Thyroid gland (tissue), 4 donors: ENCODE measurements at regions not wholly inside any gene's neighbourhood (a gene's known extent, or its start where the extent isn't known, plus 50 kb on each side); places are given as distances from the start of the nearest gene placed in this dataset.

Experiments used
- DNase-seq, 2 donors: peaks; one replicate each; pipeline ENCODE4 v3.0.0-alpha.2; 2019
- H3K27ac ChIP-seq, 3 donors: fragments of 200-600 bp; sonication (generic); 1 replicate in 2 of 3; 2 replicates in 1 of 3; pipeline ENCODE4 v1.5.1; 2016 to 2019; ENCODE audit warnings: mild to moderate bottlenecking in 1 of 3, moderate library complexity in 1 of 3
- H3K27me3 ChIP-seq: fragments of 200-600 bp; sonication (generic); one replicate; pipeline ENCODE4 v1.5.1; 2019
- H3K36me3 ChIP-seq, 2 donors: fragments of 200-600 bp; sonication (generic); one replicate each; pipeline ENCODE4 v1.5.1; 2016 to 2019
- H3K4me1 ChIP-seq, 2 donors: fragments of 200-600 bp; sonication (generic); one replicate each; pipeline ENCODE4 v1.5.1; 2017 to 2019
- H3K4me3 ChIP-seq, 3 donors: fragments of 200-600 bp; sonication (generic); replicated peaks in 1 of 3; 1 replicate in 2 of 3; 2 replicates in 1 of 3; pipeline ENCODE4 v1.5.1; 2016; ENCODE audit warnings: mild to moderate bottlenecking in 1 of 3
- H3K9me3 ChIP-seq: fragments of 200-600 bp; sonication (generic); one replicate; pipeline ENCODE4 v1.5.1; 2017
- POLR2A ChIP-seq, 2 donors: fragments of 450-650 bp; IDR thresholded peaks; one replicate each; pipeline ENCODE4 v1.6.1; 2017; ENCODE audit warnings: antibody characterized with exemption in 2 of 2, mild to moderate bottlenecking in 2 of 2, moderate library complexity in 1 of 2
- WGBS, 2 donors: methylation state at CpG; one replicate each; pipeline ENCODE4 v1.1.5; 2017; 5-methylcytosine and 5-hydroxymethylcytosine counted together
- intact Hi-C: fragments of 100-400 bp; cut with DNase I; formaldehyde crosslinking; loops from one replicate; pipeline ENCODE4 v1.15.1; 2023
- TF ChIP-seq, protein P1 (sequence below), 6 experiments: fragments of 200-600 bp in 3 of 6; fragments of 450-650 bp in 3 of 6; sonication (generic) in 3 of 6; IDR thresholded peaks; one replicate each; pipeline ENCODE4 v1.5.1; 2016 to 2019; ENCODE audit warnings: antibody characterized with exemption in 6 of 6, mild to moderate bottlenecking in 2 of 6, inconsistent platforms in 1 of 6, moderate library complexity in 1 of 6

DNA sequence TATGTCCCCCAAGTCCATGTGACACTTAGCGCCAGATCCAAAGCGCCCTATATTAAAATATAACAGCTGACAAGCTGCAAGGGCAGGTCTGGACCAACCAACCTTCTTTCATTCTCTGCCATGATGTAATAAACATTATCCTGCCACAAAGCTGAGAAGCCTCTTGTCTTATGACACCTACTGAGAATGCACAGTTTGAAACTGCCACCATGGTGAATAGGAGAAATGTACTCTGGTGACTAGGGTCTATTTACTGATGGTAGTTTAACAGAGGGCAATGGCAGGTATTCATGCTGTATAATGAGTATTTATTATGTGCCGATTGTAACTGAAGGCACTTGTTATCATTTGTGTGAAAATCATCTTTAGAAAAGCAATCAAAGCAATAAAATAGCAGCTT is 634.0 kb downstream of the OTOL1 start:
- 90 to 93% methylated on average over 3 of the region's 3 CpGs for WGBS, 2 donors
- TF ChIP-seq POLR2A (IDR thresholded peaks at IDR 0.05), result no peak
- TF ChIP-seq, protein P1, sequence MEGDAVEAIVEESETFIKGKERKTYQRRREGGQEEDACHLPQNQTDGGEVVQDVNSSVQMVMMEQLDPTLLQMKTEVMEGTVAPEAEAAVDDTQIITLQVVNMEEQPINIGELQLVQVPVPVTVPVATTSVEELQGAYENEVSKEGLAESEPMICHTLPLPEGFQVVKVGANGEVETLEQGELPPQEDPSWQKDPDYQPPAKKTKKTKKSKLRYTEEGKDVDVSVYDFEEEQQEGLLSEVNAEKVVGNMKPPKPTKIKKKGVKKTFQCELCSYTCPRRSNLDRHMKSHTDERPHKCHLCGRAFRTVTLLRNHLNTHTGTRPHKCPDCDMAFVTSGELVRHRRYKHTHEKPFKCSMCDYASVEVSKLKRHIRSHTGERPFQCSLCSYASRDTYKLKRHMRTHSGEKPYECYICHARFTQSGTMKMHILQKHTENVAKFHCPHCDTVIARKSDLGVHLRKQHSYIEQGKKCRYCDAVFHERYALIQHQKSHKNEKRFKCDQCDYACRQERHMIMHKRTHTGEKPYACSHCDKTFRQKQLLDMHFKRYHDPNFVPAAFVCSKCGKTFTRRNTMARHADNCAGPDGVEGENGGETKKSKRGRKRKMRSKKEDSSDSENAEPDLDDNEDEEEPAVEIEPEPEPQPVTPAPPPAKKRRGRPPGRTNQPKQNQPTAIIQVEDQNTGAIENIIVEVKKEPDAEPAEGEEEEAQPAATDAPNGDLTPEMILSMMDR (IDR thresholded peaks at IDR 0.05), result no peak
- Histone ChIP-seq H3K27me3 (no peaks in the 10 kb centered on the region), H3K27ac (no peak overlapping the region), H3K36me3 (no peaks in the 10 kb centered on the region), H3K9me3 (no peaks in the 10 kb centered on the region), H3K4me1 (no peaks in the 10 kb centered on the region), H3K4me3 (no peak overlapping the region)
- intact Hi-C loops, result no loop called here
- no peak for DNase-seq

DNA sequence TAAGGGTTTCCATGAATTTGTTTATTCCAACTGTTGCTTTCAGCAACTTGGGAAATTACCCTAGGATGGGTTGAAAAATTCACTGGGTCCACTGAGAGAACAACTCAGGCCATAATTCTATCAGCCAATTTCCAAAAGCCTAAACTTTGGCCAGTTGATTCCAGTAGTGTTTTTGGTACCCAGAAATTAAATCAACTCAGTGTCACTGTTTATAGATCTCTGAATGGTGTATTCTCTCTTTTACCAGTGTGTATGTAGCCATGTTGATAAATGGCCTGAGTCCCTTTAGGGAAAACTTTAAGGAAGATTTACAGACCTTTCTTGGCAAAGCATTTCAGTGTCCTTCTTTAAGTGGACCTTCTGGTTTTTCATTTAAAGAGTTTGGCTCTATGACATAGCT is 636.4 kb downstream of the OTOL1 start:
- TF ChIP-seq POLR2A (IDR thresholded peaks at IDR 0.05), result no peak
- TF ChIP-seq, protein P1 (IDR thresholded peaks at IDR 0.05), result no peak
- H3K27ac ChIP-seq, result no peak overlapping the region
- DNase-seq, result no peak
- no peaks in the 10 kb centered on the region for H3K36me3 ChIP-seq
- intact Hi-C loops, result no loop called here
- no peaks in the 10 kb centered on the region for H3K27me3 ChIP-seq
- H3K4me3 ChIP-seq, result no peak overlapping the region
- H3K4me1 ChIP-seq, result no peaks in the 10 kb centered on the region
- H3K9me3 ChIP-seq, result no peaks in the 10 kb centered on the region

DNA sequence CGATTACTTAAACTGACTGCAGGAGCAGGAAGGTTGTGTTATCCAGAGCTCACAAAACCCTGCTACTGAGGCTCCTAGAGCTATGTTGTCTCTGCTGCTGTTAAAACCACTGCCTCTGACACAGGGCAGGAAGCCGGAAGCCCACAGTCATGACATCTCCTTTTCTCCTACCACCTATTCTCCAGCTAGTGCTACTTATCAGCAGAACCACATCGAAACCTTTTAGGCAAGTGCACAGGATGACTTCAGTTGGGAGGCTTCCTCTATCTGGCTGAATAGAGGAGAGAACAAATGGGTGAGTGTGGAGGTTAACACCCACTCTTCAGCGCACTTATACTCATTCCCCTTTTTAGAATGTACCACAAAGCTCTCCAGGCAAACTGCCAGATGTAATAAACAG is 638.0 kb downstream of the OTOL1 start:
- Histone ChIP-seq H3K4me1 (no peaks in the 10 kb centered on the region), H3K4me3 (no peak overlapping the region), H3K9me3 (no peaks in the 10 kb centered on the region), H3K27me3 (no peaks in the 10 kb centered on the region), H3K27ac (no peak overlapping the region), H3K36me3 (no peaks in the 10 kb centered on the region)
- intact Hi-C loops, result no loop called here
- no peak for DNase-seq
- 79 to 87% methylated on average over 4 of the region's 4 CpGs for WGBS, 2 donors
- TF ChIP-seq POLR2A (IDR thresholded peaks at IDR 0.05), result no peak
- TF ChIP-seq, protein P1 (IDR thresholded peaks at IDR 0.05), result no peak

DNA sequence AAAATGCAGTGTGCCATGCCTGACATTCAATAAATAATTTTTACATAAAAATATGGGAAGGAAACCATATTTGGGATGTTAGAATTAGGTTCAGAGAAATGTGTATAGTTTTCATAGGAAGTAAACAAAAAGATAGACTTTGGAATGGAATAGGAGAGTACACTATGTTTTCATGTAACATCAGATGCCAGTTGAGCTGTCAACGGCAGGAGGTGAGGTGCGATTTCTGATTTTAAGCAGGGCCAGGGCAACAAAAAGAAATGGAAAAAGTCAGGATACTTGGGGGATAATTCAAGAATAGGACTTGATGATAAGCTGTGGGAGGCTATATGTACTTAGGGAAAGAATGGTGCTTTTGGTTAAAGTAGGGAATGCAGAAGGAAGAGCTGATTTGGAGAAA is 639.5 kb downstream of the OTOL1 start:
- DNase-seq, result no peak
- WGBS, 2 donors, result 91 to 93% methylated on average over 2 of the region's 2 CpGs
- Histone ChIP-seq H3K4me3 (no peak overlapping the region), H3K27me3 (no peaks in the 10 kb centered on the region), H3K9me3 (no peaks in the 10 kb centered on the region), H3K36me3 (no peaks in the 10 kb centered on the region), H3K27ac (no peak overlapping the region), H3K4me1 (no peaks in the 10 kb centered on the region)
- intact Hi-C loops, result no loop called here
- no peak for TF ChIP-seq POLR2A (IDR thresholded peaks at IDR 0.05)
- TF ChIP-seq, protein P1 (IDR thresholded peaks at IDR 0.05), result no peak

DNA sequence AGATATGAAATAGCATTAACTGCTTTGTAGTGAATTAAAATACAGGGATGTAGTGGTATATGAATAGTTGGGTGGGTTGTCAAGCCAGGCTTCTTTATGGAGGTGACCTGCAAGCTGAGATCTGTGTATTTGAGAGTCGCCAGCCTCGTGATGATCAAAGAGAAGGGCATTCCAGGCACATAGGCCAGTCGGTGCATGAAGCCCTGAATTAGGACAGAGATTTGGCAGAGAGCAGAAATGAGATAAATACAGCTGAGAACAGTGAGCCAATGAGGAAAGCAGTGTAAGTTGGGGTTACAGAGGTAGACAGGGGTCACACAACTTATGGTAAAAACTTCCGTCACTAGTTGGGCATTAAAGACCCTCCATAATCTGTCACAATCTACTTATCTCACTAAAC is 641.9 kb downstream of the OTOL1 start:
- no peak overlapping the region for H3K4me3 ChIP-seq
- no peak for DNase-seq
- TF ChIP-seq POLR2A (IDR thresholded peaks at IDR 0.05), result no peak
- TF ChIP-seq, protein P1 (IDR thresholded peaks at IDR 0.05), result no peak
- intact Hi-C loops, result no loop called here
- no peaks in the 10 kb centered on the region for H3K27me3 ChIP-seq
- H3K27ac ChIP-seq, result no peak overlapping the region
- H3K9me3 ChIP-seq, result no peaks in the 10 kb centered on the region
- no peaks in the 10 kb centered on the region for H3K4me1 ChIP-seq
- no peaks in the 10 kb centered on the region for H3K36me3 ChIP-seq
- WGBS, 2 donors, result 61 to 73% methylated on average over 4 of the region's 4 CpGs
